H9 (cell line): ENCODE measurements at regions not wholly inside any gene's neighbourhood (a gene's known extent, or its start where the extent isn't known, plus 50 kb on each side); places are given as distances from the start of the nearest gene placed in this dataset.

Source experiments
- DNase-seq: peaks from one replicate; pipeline ENCODE4 v3.0.0-alpha.2; 2017
- H2AFZ ChIP-seq: one replicate; pipeline ENCODE4 v1.6.1; 2013; ENCODE audit warnings: mild to moderate bottlenecking, low read length, control low read depth, moderate library complexity
- H2AK5ac ChIP-seq: 2 replicates; pipeline ENCODE4 v1.6.1; 2013; ENCODE audit warnings: low read length, control low read depth, mixed read lengths; ENCODE audit not compliant: insufficient read length
- H2BK120ac ChIP-seq: one replicate; pipeline ENCODE4 v1.6.1; 2013; ENCODE audit warnings: low read depth, mild to moderate bottlenecking, low read length, control low read depth, inconsistent platforms; ENCODE audit not compliant: poor library complexity, severe bottlenecking
- H2BK12ac ChIP-seq: 2 replicates; pipeline ENCODE4 v1.6.1; 2013; ENCODE audit warnings: low read length, control low read depth, mixed read lengths, low read depth; ENCODE audit not compliant: insufficient read length
- H2BK15ac ChIP-seq: 2 replicates; pipeline ENCODE4 v1.6.1; 2013; ENCODE audit warnings: low read depth, low read length, control low read depth
- H2BK20ac ChIP-seq: one replicate; pipeline ENCODE4 v1.6.1; 2013; ENCODE audit warnings: low read depth, mild to moderate bottlenecking, low read length, control low read depth, inconsistent platforms; ENCODE audit not compliant: poor library complexity, severe bottlenecking
- H2BK5ac ChIP-seq: 2 replicates; pipeline ENCODE4 v1.6.1; 2013; ENCODE audit warnings: low read length, control low read depth, mixed read lengths; ENCODE audit not compliant: insufficient read length
- H3K14ac ChIP-seq: 2 replicates; pipeline ENCODE4 v1.6.1; 2013; ENCODE audit warnings: low read length, control low read depth; ENCODE audit not compliant: insufficient read depth
- H3K18ac ChIP-seq: 2 replicates; pipeline ENCODE4 v1.6.1; 2013; ENCODE audit warnings: low read depth, mild to moderate bottlenecking, mixed read lengths, low read length, control low read depth; ENCODE audit not compliant: insufficient read length
- H3K23ac ChIP-seq: 2 replicates; pipeline ENCODE4 v1.6.1; 2013; ENCODE audit warnings: low read length, control low read depth, mixed read lengths, low read depth; ENCODE audit not compliant: insufficient read length
- H3K23me2 ChIP-seq: 2 replicates; pipeline ENCODE4 v1.6.1; 2013; ENCODE audit warnings: low read depth, mild to moderate bottlenecking, mixed read lengths, low read length, control low read depth; ENCODE audit not compliant: insufficient read length, poor library complexity, severe bottlenecking
- H3K27ac ChIP-seq: 2 replicates; pipeline ENCODE4 v1.5.1; 2013; ENCODE audit warnings: low read length, control low read depth, mixed read lengths, low read depth; ENCODE audit not compliant: insufficient read length
- H3K27me3 ChIP-seq: 2 replicates; pipeline ENCODE4 v1.6.1; 2013; ENCODE audit warnings: low read length, control low read depth, inconsistent platforms; ENCODE audit not compliant: insufficient read depth
- H3K4ac ChIP-seq: 2 replicates; pipeline ENCODE4 v1.6.1; 2013; ENCODE audit warnings: low read depth, mild to moderate bottlenecking, control low read depth, inconsistent platforms, low read length, moderate library complexity
- H3K4me1 ChIP-seq: 2 replicates; pipeline ENCODE4 v1.6.1; 2013; ENCODE audit warnings: low read length, control low read depth, inconsistent platforms; ENCODE audit not compliant: insufficient read depth
- H3K4me2 ChIP-seq: 2 replicates; pipeline ENCODE4 v1.6.1; 2013; ENCODE audit warnings: low read length, control low read depth, mixed read lengths; ENCODE audit not compliant: insufficient read length, insufficient read depth
- H3K56ac ChIP-seq: 2 replicates; pipeline ENCODE4 v1.6.1; 2013; ENCODE audit warnings: low read depth, mild to moderate bottlenecking, mixed read lengths, low read length, control low read depth; ENCODE audit not compliant: insufficient read length
- H3K79me1 ChIP-seq: 2 replicates; pipeline ENCODE4 v1.6.1; 2013; ENCODE audit warnings: low read depth, mild to moderate bottlenecking, moderate library complexity, low read length, control low read depth, inconsistent platforms; ENCODE audit not compliant: insufficient read depth, poor library complexity, severe bottlenecking
- H3K79me2 ChIP-seq: 2 replicates; pipeline ENCODE4 v1.6.1; 2013; ENCODE audit warnings: low read length, control low read depth, inconsistent platforms; ENCODE audit not compliant: insufficient read depth
- H3K9ac ChIP-seq: 2 replicates; pipeline ENCODE4 v1.6.1; 2013; ENCODE audit warnings: low read length, control low read depth, mixed read lengths; ENCODE audit not compliant: insufficient read length; ENCODE audit errors: extremely low read depth
- H3K9me3 ChIP-seq: one replicate; pipeline ENCODE4 v1.6.1; 2013; ENCODE audit warnings: low read depth, low read length, inconsistent platforms; ENCODE audit not compliant: control insufficient read depth
- H3T11ph ChIP-seq: one replicate; pipeline ENCODE4 v1.6.1; 2013; ENCODE audit warnings: mild to moderate bottlenecking, low read length, control low read depth, inconsistent platforms
- H4K20me1 ChIP-seq: one replicate; pipeline ENCODE4 v1.6.1; 2013; ENCODE audit not compliant: control insufficient read depth, insufficient read length, insufficient read depth
- H4K5ac ChIP-seq: 2 replicates; pipeline ENCODE4 v1.6.1; 2013; ENCODE audit warnings: low read depth, mild to moderate bottlenecking, mixed read lengths, low read length, control low read depth; ENCODE audit not compliant: insufficient read length
- H4K8ac ChIP-seq: replicated peaks from 2 replicates; pipeline ENCODE4 v1.6.1; 2013; ENCODE audit warnings: low read length, control low read depth, mixed read lengths, low read depth; ENCODE audit not compliant: insufficient read length
- H4K91ac ChIP-seq: 2 replicates; pipeline ENCODE4 v1.6.1; 2013; ENCODE audit warnings: low read depth, mild to moderate bottlenecking, moderate library complexity, mixed read lengths, low read length, control low read depth; ENCODE audit not compliant: insufficient read length
- H3K27ac Mint-ChIP-seq, 3 experiments: 2 replicates in 2 of 3; 3 replicates in 1 of 3; pipeline ENCODE4 v1.8.0; 2020 to 2021; ENCODE audit warnings: mixed read lengths in 3 of 3, mild to moderate bottlenecking in 1 of 3, moderate library complexity in 1 of 3
- H3K27me3 Mint-ChIP-seq: 2 replicates; pipeline ENCODE4 v1.8.0; 2021; ENCODE audit warnings: low read depth, mild to moderate bottlenecking, moderate library complexity, mixed read lengths
- H3K36me3 Mint-ChIP-seq, 3 experiments: 2 replicates in 2 of 3; 3 replicates in 1 of 3; pipeline ENCODE4 v1.8.0; 2020 to 2021; ENCODE audit warnings: low read depth in 3 of 3, mixed read lengths in 3 of 3; ENCODE audit not compliant: insufficient read depth in 1 of 3
- H3K4me1 Mint-ChIP-seq, 2 experiments: 2 replicates each; pipeline ENCODE4 v1.8.0; 2020; ENCODE audit warnings: mixed read lengths in 2 of 2
- H3K4me3 Mint-ChIP-seq, 2 experiments: 2 replicates in 1 of 2; 3 replicates in 1 of 2; pipeline ENCODE4 v1.8.0; 2020 to 2021; ENCODE audit warnings: mild to moderate bottlenecking in 2 of 2, mixed read lengths in 2 of 2, moderate library complexity in 1 of 2
- H3K9me3 Mint-ChIP-seq, 2 experiments: 2 replicates in 1 of 2; 3 replicates in 1 of 2; pipeline ENCODE4 v1.8.0; 2020; ENCODE audit warnings: mild to moderate bottlenecking in 2 of 2, mixed read lengths in 2 of 2, moderate library complexity in 1 of 2
- CTCF ChIP-seq: fragments of 200-600 bp; sonication (generic); conservative IDR thresholded peaks from 3 replicates; pipeline ENCODE4 v1.8.0; 2021; ENCODE audit warnings: antibody characterized with exemption, mild to moderate bottlenecking
- WGBS: extraction: QIAGEN DNeasy Blood & Tissue Kit; methylation state at CpG from one replicate; pipeline ENCODE4 v1.1.7; 2013; ENCODE audit warnings: missing lambda C conversion rate, low lambda C conversion rate, mixed read lengths; ENCODE audit not compliant: insufficient read length; ENCODE audit errors: extremely low coverage; 5-methylcytosine and 5-hydroxymethylcytosine counted together

GRCh38 chr7:67450171-67450570 is 453.5 kb downstream of the TYW1 start:
- TF ChIP-seq CTCF, result no peak
- Histone ChIP-seq H3K27me3 (no peaks in the 10 kb centered on the region), H3K27ac (no peak overlapping the region), H2AFZ (no peak overlapping the region), H3K4ac (no peak overlapping the region), H2BK12ac (no peak overlapping the region), H2BK20ac (no peak overlapping the region), H3T11ph (no peak overlapping the region), H3K14ac (no peak overlapping the region), H3K9me3 (no peaks in the 10 kb centered on the region), H2BK15ac (no peak overlapping the region), H3K56ac (no peak overlapping the region), H3K9ac (no peak overlapping the region), H4K5ac (no peak overlapping the region), H2AK5ac (no peak overlapping the region), H3K23me2 (no peaks in the 10 kb centered on the region), H3K79me2 (no peaks in the 10 kb centered on the region), H4K8ac (no peak overlapping the region), H4K20me1 (no peaks in the 10 kb centered on the region), H2BK120ac (no peak overlapping the region), H3K79me1 (no peaks in the 10 kb centered on the region), H2BK5ac (no peak overlapping the region), H3K18ac (no peak overlapping the region), H3K23ac (no peak overlapping the region), H3K4me1 (peaks cover 2% of the 10 kb centered on the region; the same call in 1 of the 2 replicates), H3K4me2 (no peak overlapping the region), H4K91ac (no peak overlapping the region)
- no CpG with 5 or more reads among the region's 3 CpGs for WGBS
- no peaks in the 10 kb centered on the region for H3K27me3 Mint-ChIP-seq
- H3K27ac Mint-ChIP-seq, result no peak overlapping the region
- 0 out of 7 replicates have a peak, but pooled peaks cover 0 to 1% (median 0%) of the 10 kb centered on the region in 3 experiments for H3K36me3 Mint-ChIP-seq
- H3K9me3 Mint-ChIP-seq, result peaks cover 0 to 4% of the 10 kb centered on the region in 2 experiments; a peak in 2 of 5 replicates
- DNase-seq, result no peak
- no peak overlapping the region for H3K4me3 Mint-ChIP-seq
- H3K4me1 Mint-ChIP-seq, result peaks cover 19 to 22% of the 10 kb centered on the region in 2 experiments
